AML-193 (cell line): ENCODE measurements at regions not wholly inside any gene's neighbourhood (a gene's known extent, or its start where the extent isn't known, plus 50 kb on each side); places are given as distances from the start of the nearest gene placed in this dataset.

Experiments
- DNase-seq, 2 experiments: peaks; one replicate each; lab custom pipeline; 2025; lab: John Stamatoyannopoulos, UW

- no peak for DNase-seq
Observed at GRCh38 chr5:171579976-171580411, 160.5 kb downstream of the FGF18 start.

GRCh38 chr5:171580502-171581265 is 161.2 kb downstream of the FGF18 start:
- DNase-seq, result no peak

- no peak for DNase-seq
Observed at GRCh38 chr5:171581781-171582180, 162.3 kb downstream of the FGF18 start.

GRCh38 chr5:171582849-171583248 is 163.4 kb downstream of the FGF18 start:
- no peak for DNase-seq

GRCh38 chr5:171585981-171586380 is 166.5 kb downstream of the FGF18 start:
- DNase-seq, result no peak

- no peak for DNase-seq
Observed at GRCh38 chr5:171586436-171586835, 167.0 kb downstream of the FGF18 start.

GRCh38 chr5:171588046-171588445 is 168.6 kb downstream of the FGF18 start:
- DNase-seq, result no peak

- DNase-seq, result no peak
Observed at GRCh38 chr5:171588790-171589189, 169.3 kb downstream of the FGF18 start.

- no peak for DNase-seq
Observed at GRCh38 chr5:171589461-171589860, 170.0 kb downstream of the FGF18 start.

GRCh38 chr5:171592076-171592475 is 172.6 kb downstream of the FGF18 start:
- no peak for DNase-seq

GRCh38 chr5:171592736-171593135 is 173.3 kb downstream of the FGF18 start:
- no peak for DNase-seq

- no peak for DNase-seq
Observed at GRCh38 chr5:171593401-171593800, 174.0 kb downstream of the FGF18 start.

- peak; percentile 7 for DNase-seq
Observed at GRCh38 chr5:171593976-171594375, 174.5 kb downstream of the FGF18 start.

GRCh38 chr5:171595401-171595800 is 176.0 kb downstream of the FGF18 start:
- no peak for DNase-seq

GRCh38 chr5:171595801-171596231 is 176.4 kb downstream of the FGF18 start:
- DNase-seq, result no peak

- DNase-seq, result no peak
Observed at GRCh38 chr5:171596391-171596878, 177.0 kb downstream of the FGF18 start.

- peak in 1 of 2 experiments; percentile 8 for DNase-seq
Observed at GRCh38 chr5:171597946-171598640, 178.6 kb downstream of the FGF18 start.

- no peak for DNase-seq
Observed at GRCh38 chr5:171598641-171599152, 179.2 kb downstream of the FGF18 start.

GRCh38 chr5:171599411-171599810 is 180.0 kb downstream of the FGF18 start:
- no peak for DNase-seq

- DNase-seq, result no peak
Observed at GRCh38 chr5:171599957-171600612, 180.6 kb downstream of the FGF18 start.

- DNase-seq, result peak; percentile 84 to 85
Observed at GRCh38 chr5:171600741-171601265, 181.4 kb downstream of the FGF18 start.

- peak; percentile 88 to 89 for DNase-seq
Observed at GRCh38 chr5:171601266-171601881, 181.9 kb downstream of the FGF18 start.
